ENCODE measurements at regions not wholly inside any gene's neighbourhood (a gene's known extent, or its start where the extent isn't known, plus 50 kb on each side); places are given as distances from the start of the nearest gene placed in this dataset.

- TF ChIP-seq CTCF (IDR thresholded peaks at IDR 0.05 in 2 of 3, conservative IDR thresholded peaks at IDR 0.05 in 1 of 3; ENCODE audit: insufficient read depth in 2 of 3, low read depth in 1 of 3, low read length in 3 of 3): no peak
- TF ChIP-seq TCFL5 (CRISPR knock-in tag; conservative IDR thresholded peaks at IDR 0.05): no peak
- no peak for TF ChIP-seq KLF16 (IDR thresholded peaks at IDR 0.05)
- no peak for TF ChIP-seq TAF1 (IDR thresholded peaks at IDR 0.05; ENCODE audit: control insufficient read depth, extremely low read depth, insufficient read depth, low read length, severe bottlenecking)
- TF ChIP-seq POLR2G (IDR thresholded peaks at IDR 0.05; ENCODE audit: low read depth, low read length): no peak
- no peak for TF ChIP-seq NFIX (CRISPR knock-in tag; IDR thresholded peaks at IDR 0.05; ENCODE audit: low read depth)
- no peak for TF ChIP-seq POLR2A (conservative IDR thresholded peaks at IDR 0.05)
- TF ChIP-seq KLF10 (CRISPR knock-in tag; IDR thresholded peaks at IDR 0.05): no peak
- no peak for TF ChIP-seq PML (IDR thresholded peaks at IDR 0.05; ENCODE audit: low read length)
- TF ChIP-seq EZH2 (IDR thresholded peaks at IDR 0.05; ENCODE audit: borderline replicate concordance, low read depth, low read length): no peak
- TF ChIP-seq ZNF407 (IDR thresholded peaks at IDR 0.05; ENCODE audit: low read depth): no peak
- TF ChIP-seq BHLHE40 (IDR thresholded peaks at IDR 0.05; ENCODE audit: low read length): no peak
- TF ChIP-seq REST (IDR thresholded peaks at IDR 0.05; ENCODE audit: borderline replicate concordance): no peak
- TF ChIP-seq REST (CRISPR knock-in tag; IDR thresholded peaks at IDR 0.05; ENCODE audit: low read depth): no peak
- TF ChIP-seq ATF2 (CRISPR knock-in tag; IDR thresholded peaks at IDR 0.05): no peak
These were observed 80.8 kb upstream of the PAPPA2 start for GRCh38 chr1:176382163-176382562.
